PC-9 (cell line): ENCODE measurements at regions not wholly inside any gene's neighbourhood (a gene's known extent, or its start where the extent isn't known, plus 50 kb on each side); places are given as distances from the start of the nearest gene placed in this dataset.

Experiments
- BruUV-seq: library from RNA; stranded (reverse); fragments of 400-500 nt; replicated peaks from 2 replicates; lab custom pipeline; 2021; lab: Mats Ljungman, UMichigan
- CTCF ChIA-PET: fragments of 300-600 bp; sonication (Branson Sonifier 250); formaldehyde crosslinking; loops from one replicate; lab custom pipeline; 2022; ENCODE audit warnings: antibody characterized with exemption; lab: Charles Lee
- POLR2A ChIA-PET: fragments of 300-600 bp; sonication (Branson Sonifier 250); formaldehyde crosslinking; loops from one replicate; lab custom pipeline; 2022; ENCODE audit warnings: antibody characterized with exemption; ENCODE audit not compliant: unreplicated experiment; lab: Charles Lee
- DNase-seq, 2 experiments: peaks; one replicate each; pipeline versions ENCODE4 v3.0.0 to v3.0.0-alpha.2; 2015 to 2022; ENCODE audit warnings: mixed read lengths in 1 of 2
- H2AFZ ChIP-seq: fragments of 200-600 bp; sonication (generic); 2 replicates; pipeline ENCODE4 v1.8.1; 2017; ENCODE audit warnings: antibody characterized with exemption
- H3F3A ChIP-seq: fragments of 200-600 bp; sonication (generic); 2 replicates; pipeline ENCODE4 v1.8.1; 2017; ENCODE audit warnings: antibody characterized with exemption, mild to moderate bottlenecking, low read depth; ENCODE audit not compliant: insufficient read depth
- H3K27ac ChIP-seq: fragments of 200-600 bp; sonication (generic); 2 replicates; pipeline ENCODE4 v1.6.1; 2016; ENCODE audit warnings: mixed run types
- H3K27me3 ChIP-seq: fragments of 200-600 bp; sonication (generic); 2 replicates; pipeline ENCODE4 v1.6.1; 2016; ENCODE audit warnings: low read depth, mixed run types; ENCODE audit not compliant: insufficient read depth
- H3K36me3 ChIP-seq: fragments of 200-600 bp; sonication (generic); 2 replicates; pipeline ENCODE4 v1.6.1; 2016; ENCODE audit warnings: low read depth, mixed run types
- H3K4me1 ChIP-seq: fragments of 200-600 bp; sonication (generic); replicated peaks from 2 replicates; pipeline ENCODE4 v1.6.1; 2016; ENCODE audit warnings: mixed run types; ENCODE audit not compliant: insufficient read depth
- H3K4me2 ChIP-seq: fragments of 200-600 bp; sonication (generic); 2 replicates; pipeline ENCODE4 v1.6.1; 2017; ENCODE audit warnings: mixed run types
- H3K4me3 ChIP-seq: fragments of 200-600 bp; sonication (generic); 2 replicates; pipeline ENCODE4 v1.6.1; 2016; ENCODE audit warnings: mixed run types
- H3K79me2 ChIP-seq: fragments of 200-600 bp; sonication (generic); 2 replicates; pipeline ENCODE4 v1.6.1; 2017; ENCODE audit warnings: low read depth, mixed run types
- H3K9me2 ChIP-seq: fragments of 200-600 bp; sonication (generic); 2 replicates; pipeline ENCODE4 v1.8.1; 2017; ENCODE audit warnings: mild to moderate bottlenecking; ENCODE audit not compliant: insufficient read depth
- H3K9me3 ChIP-seq: fragments of 200-600 bp; sonication (generic); 2 replicates; pipeline ENCODE4 v1.8.1; 2016; ENCODE audit warnings: low read depth; ENCODE audit not compliant: insufficient read depth
- H4K20me1 ChIP-seq: fragments of 200-600 bp; sonication (generic); 2 replicates; pipeline ENCODE4 v1.8.1; 2017; ENCODE audit not compliant: insufficient read depth
- EZH2 ChIP-seq: fragments of 200-600 bp; sonication (generic); IDR thresholded peaks from 2 replicates; pipeline ENCODE4 v1.8.0; 2017; ENCODE audit warnings: antibody characterized with exemption, low read depth
- intact Hi-C: fragments of 100-400 bp; cut with micrococcal nuclease; formaldehyde crosslinking; loops from one replicate; pipeline ENCODE4 v1.10.0; 2022; ENCODE audit not compliant: unreplicated experiment
- TF ChIP-seq, protein P1 (sequence below): fragments of 200-600 bp; sonication (generic); conservative IDR thresholded peaks from 2 replicates; pipeline ENCODE4 v1.6.1; 2017; ENCODE audit warnings: mixed run types, antibody characterized with exemption, mild to moderate bottlenecking, moderate library complexity

DNA sequence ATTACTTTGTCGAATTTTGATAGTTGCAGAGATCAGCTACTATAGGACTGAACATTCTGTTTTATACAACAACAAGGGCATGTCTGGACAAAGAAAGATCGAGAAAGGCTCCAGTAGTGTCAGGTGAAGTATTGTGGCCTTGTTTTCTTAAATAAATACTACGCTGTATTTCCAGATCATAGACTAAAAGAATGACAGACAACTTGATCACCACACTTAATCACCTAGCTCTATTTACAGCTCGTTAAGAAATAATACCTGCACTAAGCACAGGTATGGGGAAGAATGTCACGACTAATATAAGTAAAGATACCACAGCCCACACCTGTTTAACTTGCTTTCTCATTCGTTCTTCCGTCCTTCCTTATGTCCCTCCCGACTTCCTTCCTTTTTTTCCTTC lies 269.2 kb downstream of the HGF start:
- no peak for TF ChIP-seq EZH2
- TF ChIP-seq, protein P1, sequence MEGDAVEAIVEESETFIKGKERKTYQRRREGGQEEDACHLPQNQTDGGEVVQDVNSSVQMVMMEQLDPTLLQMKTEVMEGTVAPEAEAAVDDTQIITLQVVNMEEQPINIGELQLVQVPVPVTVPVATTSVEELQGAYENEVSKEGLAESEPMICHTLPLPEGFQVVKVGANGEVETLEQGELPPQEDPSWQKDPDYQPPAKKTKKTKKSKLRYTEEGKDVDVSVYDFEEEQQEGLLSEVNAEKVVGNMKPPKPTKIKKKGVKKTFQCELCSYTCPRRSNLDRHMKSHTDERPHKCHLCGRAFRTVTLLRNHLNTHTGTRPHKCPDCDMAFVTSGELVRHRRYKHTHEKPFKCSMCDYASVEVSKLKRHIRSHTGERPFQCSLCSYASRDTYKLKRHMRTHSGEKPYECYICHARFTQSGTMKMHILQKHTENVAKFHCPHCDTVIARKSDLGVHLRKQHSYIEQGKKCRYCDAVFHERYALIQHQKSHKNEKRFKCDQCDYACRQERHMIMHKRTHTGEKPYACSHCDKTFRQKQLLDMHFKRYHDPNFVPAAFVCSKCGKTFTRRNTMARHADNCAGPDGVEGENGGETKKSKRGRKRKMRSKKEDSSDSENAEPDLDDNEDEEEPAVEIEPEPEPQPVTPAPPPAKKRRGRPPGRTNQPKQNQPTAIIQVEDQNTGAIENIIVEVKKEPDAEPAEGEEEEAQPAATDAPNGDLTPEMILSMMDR, result no peak
- Histone ChIP-seq H3K4me2 (no peak overlapping the region), H3K9me2 (no peaks in the 10 kb centered on the region), H3K9me3 (no peaks in the 10 kb centered on the region), H3K36me3 (no peaks in the 10 kb centered on the region), H2AFZ (no peak overlapping the region; the same call in 1 of the 2 replicates), H4K20me1 (no peaks in the 10 kb centered on the region), H3F3A (no peaks in the 10 kb centered on the region), H3K79me2 (no peaks in the 10 kb centered on the region), H3K4me1 (peaks cover 10% of the 10 kb centered on the region), H3K27ac (no peak overlapping the region), H3K27me3 (no peaks in the 10 kb centered on the region), H3K4me3 (no peak overlapping the region)
- intact Hi-C loops, result no loop called here
- ChIA-PET CTCF (interaction anchor here (0.5 to 3.3 kb wide), 5 partner anchors 18 to 1844 kb away, joined by 3 to 49 read pairs (median 3); no protein-coding TSS in a partner anchor), POLR2A (interaction anchor here (0.7 kb wide), 1 partner anchor 1640 kb away, joined by 3 read pairs; no protein-coding TSS in a partner anchor)
- DNase-seq, result no peak
- BruUV-seq, result no TSS peak

DNA sequence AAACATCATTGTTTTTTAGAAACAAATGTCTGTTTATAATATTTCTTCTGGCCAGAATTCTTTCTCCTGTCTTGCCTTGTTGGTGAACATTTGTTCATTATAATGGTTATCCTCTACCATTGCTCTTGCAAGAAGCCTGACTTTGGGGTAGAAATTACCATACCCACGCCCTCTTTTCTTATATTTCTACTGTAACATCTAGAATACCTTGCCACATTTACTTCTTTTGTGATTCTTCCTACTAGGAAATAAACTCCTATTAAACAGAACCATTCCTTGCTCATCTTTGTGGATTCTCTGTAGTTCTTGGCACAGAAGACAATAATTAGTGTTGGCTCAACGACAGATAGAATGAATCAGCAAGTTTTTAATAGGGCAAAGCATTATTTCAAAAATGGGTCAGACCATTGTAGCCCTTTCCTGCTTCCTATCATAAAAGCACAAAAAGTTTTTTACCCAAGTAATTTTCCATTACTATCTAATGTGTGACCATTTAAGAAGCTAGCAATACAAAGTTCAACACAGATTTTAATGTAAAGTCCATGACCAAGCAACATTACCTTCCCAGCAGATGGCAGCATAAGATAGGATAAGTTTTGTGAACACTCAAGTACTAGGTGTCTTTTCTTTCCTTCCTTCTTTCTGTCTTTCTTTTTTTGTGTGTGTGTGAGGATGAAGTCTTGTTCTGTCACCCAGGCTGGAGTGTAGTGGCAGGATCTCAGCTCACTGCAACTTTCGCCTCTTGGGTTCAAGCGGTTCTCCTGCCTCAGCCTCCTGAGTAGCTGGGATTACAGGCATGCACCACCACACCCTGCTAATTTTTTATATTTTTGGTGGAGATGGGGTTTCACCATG lies 270.4 kb downstream of the HGF start:
- CTCF ChIA-PET, result interaction anchor here (0.6 to 3.3 kb wide), 12 partner anchors 30 to 1230 kb away, joined by 3 to 49 read pairs (median 4); no protein-coding TSS in a partner anchor
- POLR2A ChIA-PET, result interaction anchor here (0.7 kb wide), 1 partner anchor 301 kb away, joined by 4 read pairs; no protein-coding TSS in a partner anchor

DNA sequence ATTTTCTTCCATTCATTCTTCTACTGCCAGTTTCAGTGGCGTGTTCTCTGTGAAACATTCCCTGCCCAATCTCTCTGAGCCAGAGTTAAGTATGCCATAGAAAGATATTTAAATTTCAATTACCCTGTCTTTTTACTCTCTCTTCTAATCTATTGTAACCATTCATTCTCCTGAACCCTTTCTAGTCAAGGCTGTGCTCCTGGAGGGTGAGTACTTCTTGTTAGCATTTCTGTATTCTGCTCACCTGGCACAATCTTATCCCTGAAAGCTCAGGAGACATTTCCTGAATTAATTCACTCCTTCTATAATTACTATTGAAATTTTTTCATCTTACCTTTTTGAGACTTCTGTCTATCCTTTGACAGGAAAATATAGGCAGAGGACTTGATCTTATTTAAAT lies 271.7 kb downstream of the HGF start:
- H3K9me3 ChIP-seq, result no peaks in the 10 kb centered on the region
- no peak for DNase-seq
- no peaks in the 10 kb centered on the region for H3K36me3 ChIP-seq
- H3K4me1 ChIP-seq, result peaks cover 10% of the 10 kb centered on the region
- BruUV-seq, result no TSS peak
- H3K27ac ChIP-seq, result no peak overlapping the region
- H3K27me3 ChIP-seq, result no peaks in the 10 kb centered on the region
- no peaks in the 10 kb centered on the region for H4K20me1 ChIP-seq
- no peaks in the 10 kb centered on the region for H3F3A ChIP-seq
- intact Hi-C loops, result loop anchor here (2.0 to 10.0 kb wide), 3 partner anchors 947 to 1107 kb away; partner anchors contain the start of gene CACNA2D1
- POLR2A ChIA-PET, result no interaction called here
- no peaks in the 10 kb centered on the region for H3K79me2 ChIP-seq
- no peak for TF ChIP-seq EZH2
- TF ChIP-seq, protein P1, result no peak
- CTCF ChIA-PET, result interaction anchor here (1.4 kb wide), 1 partner anchor 1232 kb away, joined by 4 read pairs; no protein-coding TSS in a partner anchor
- H2AFZ ChIP-seq, result no peak overlapping the region
- H3K9me2 ChIP-seq, result no peaks in the 10 kb centered on the region
- H3K4me3 ChIP-seq, result no peak overlapping the region
- no peak overlapping the region for H3K4me2 ChIP-seq

More for the DNA sequence above, 270.4 kb downstream of the HGF start:
- H3K4me1 ChIP-seq, result peaks cover 10% of the 10 kb centered on the region
- no peak overlapping the region for H2AFZ ChIP-seq
- no peaks in the 10 kb centered on the region for H3K27me3 ChIP-seq
- H3F3A ChIP-seq, result no peaks in the 10 kb centered on the region
- TF ChIP-seq, protein P1, result peak; percentile 82
- no peak for TF ChIP-seq EZH2
- BruUV-seq, result no TSS peak
- no peak overlapping the region for H3K4me3 ChIP-seq
- DNase-seq, result peak; percentile 19 to 53
- no peaks in the 10 kb centered on the region for H3K79me2 ChIP-seq
- no peaks in the 10 kb centered on the region for H3K36me3 ChIP-seq
- intact Hi-C loops, result loop anchor here (1.0 to 10.0 kb wide), 7 partner anchors 217 to 1230 kb away; partner anchors contain the start of gene CACNA2D1
- no peaks in the 10 kb centered on the region for H3K9me2 ChIP-seq
- no peaks in the 10 kb centered on the region for H4K20me1 ChIP-seq
- H3K4me2 ChIP-seq, result no peak overlapping the region
- peak overlapping the region; percentile 26 for H3K27ac ChIP-seq
- no peaks in the 10 kb centered on the region for H3K9me3 ChIP-seq
